Loucy (cell line): ENCODE measurements at regions not wholly inside any gene's neighbourhood (a gene's known extent, or its start where the extent isn't known, plus 50 kb on each side); places are given as distances from the start of the nearest gene placed in this dataset.

Source experiments
- H2AFZ ChIP-seq: fragments of 200-600 bp; sonication (generic); 2 replicates; pipeline ENCODE4 v1.6.0; 2016; ENCODE audit warnings: antibody characterized with exemption, mild to moderate bottlenecking, low read length, moderate library complexity
- H3F3A ChIP-seq: fragments of 200-600 bp; 2 replicates; pipeline ENCODE4 v1.6.0; 2016; ENCODE audit warnings: antibody characterized with exemption, low read depth, mild to moderate bottlenecking
- H3K27me3 ChIP-seq: fragments of 200-600 bp; sonication (generic); 2 replicates; pipeline ENCODE4 v1.6.1; 2014; ENCODE audit warnings: low read length, mild to moderate bottlenecking; ENCODE audit not compliant: insufficient read depth, poor library complexity, severe bottlenecking
- H3K36me3 ChIP-seq: fragments of 200-600 bp; sonication (generic); 2 replicates; pipeline ENCODE4 v1.6.1; 2016; ENCODE audit warnings: low read length; ENCODE audit not compliant: insufficient read depth
- H3K4me1 ChIP-seq: fragments of 200-600 bp; sonication (generic); 2 replicates; pipeline ENCODE4 v1.5.1; 2014; ENCODE audit warnings: low read length, mild to moderate bottlenecking; ENCODE audit not compliant: insufficient read depth, poor library complexity, severe bottlenecking
- H3K4me2 ChIP-seq: fragments of 200-600 bp; sonication (generic); 2 replicates; pipeline ENCODE4 v1.6.0; 2014; ENCODE audit warnings: antibody characterized with exemption, low read length, low read depth, mild to moderate bottlenecking; ENCODE audit not compliant: poor library complexity, severe bottlenecking
- H3K4me3 ChIP-seq: fragments of 200-600 bp; sonication (generic); 2 replicates; pipeline ENCODE4 v1.5.1; 2014; ENCODE audit warnings: low read length, mild to moderate bottlenecking, mixed read lengths; ENCODE audit not compliant: poor library complexity, severe bottlenecking
- H3K79me2 ChIP-seq: fragments of 200-600 bp; sonication (generic); 2 replicates; pipeline ENCODE4 v1.6.1; 2014; ENCODE audit warnings: low read length; ENCODE audit not compliant: insufficient read depth
- H3K9ac ChIP-seq: fragments of 200-600 bp; sonication (generic); 2 replicates; pipeline ENCODE4 v1.6.0; 2014; ENCODE audit warnings: mild to moderate bottlenecking, low read depth, low read length, moderate library complexity; ENCODE audit not compliant: poor library complexity, severe bottlenecking
- H3K9me2 ChIP-seq: fragments of 200-600 bp; sonication (generic); replicated peaks from 2 replicates; pipeline ENCODE4 v1.6.1; 2016; ENCODE audit warnings: low read depth, low read length, mixed read lengths
- H3K9me3 ChIP-seq: fragments of 200-600 bp; sonication (generic); 2 replicates; pipeline ENCODE4 v1.6.1; 2014; ENCODE audit warnings: mild to moderate bottlenecking, antibody characterized with exemption, low read length, low read depth; ENCODE audit not compliant: insufficient read depth
- H4K20me1 ChIP-seq: fragments of 200-600 bp; sonication (generic); 2 replicates; pipeline ENCODE4 v1.6.0; 2014; ENCODE audit warnings: antibody characterized with exemption, low read length, mild to moderate bottlenecking; ENCODE audit not compliant: insufficient read depth, poor library complexity, severe bottlenecking
- CTCF ChIP-seq: fragments of 200-600 bp; sonication (generic); conservative IDR thresholded peaks from 2 replicates; pipeline ENCODE4 v1.5.1; 2014; ENCODE audit warnings: mild to moderate bottlenecking, antibody characterized with exemption, low read length
- EZH2phosphoT487 ChIP-seq: fragments of 200-600 bp; IDR thresholded peaks from 2 replicates; pipeline ENCODE4 v1.6.1; 2018; ENCODE audit warnings: antibody characterized with exemption, mild to moderate bottlenecking, moderate library complexity, borderline replicate concordance

GRCh38 chr18:41558715-41559114, 396.3 kb upstream of the PIK3C3 start:
- H3K79me2 ChIP-seq: no peaks in the 10 kb centered on the region
- H3K9me2 ChIP-seq: no peaks in the 10 kb centered on the region
- H3F3A ChIP-seq: no peaks in the 10 kb centered on the region
- no peak overlapping the region for H3K4me3 ChIP-seq
- no peaks in the 10 kb centered on the region for H3K4me1 ChIP-seq
- H3K9ac ChIP-seq: no peak overlapping the region
- H3K36me3 ChIP-seq: no peaks in the 10 kb centered on the region
- H3K9me3 ChIP-seq: no peaks in the 10 kb centered on the region
- no peaks in the 10 kb centered on the region for H3K27me3 ChIP-seq
- TF ChIP-seq CTCF: no peak
- TF ChIP-seq EZH2phosphoT487: no peak
- no peaks in the 10 kb centered on the region for H4K20me1 ChIP-seq
- H2AFZ ChIP-seq: no peak overlapping the region
- H3K4me2 ChIP-seq: no peak overlapping the region

GRCh38 chr18:41553716-41554115, 401.3 kb upstream of the PIK3C3 start:
- no peaks in the 10 kb centered on the region for H3F3A ChIP-seq
- H3K9me2 ChIP-seq: no peaks in the 10 kb centered on the region
- H4K20me1 ChIP-seq: no peaks in the 10 kb centered on the region
- no peak for TF ChIP-seq EZH2phosphoT487
- no peak for TF ChIP-seq CTCF
- no peaks in the 10 kb centered on the region for H3K79me2 ChIP-seq
- no peaks in the 10 kb centered on the region for H3K9me3 ChIP-seq
- H3K4me2 ChIP-seq: no peak overlapping the region
- H3K4me3 ChIP-seq: no peak overlapping the region
- H3K36me3 ChIP-seq: no peaks in the 10 kb centered on the region
- no peaks in the 10 kb centered on the region for H3K27me3 ChIP-seq
- H3K4me1 ChIP-seq: no peaks in the 10 kb centered on the region
- no peak overlapping the region for H3K9ac ChIP-seq
- H2AFZ ChIP-seq: no peak overlapping the region

- Histone ChIP-seq H3K4me1 (no peaks in the 10 kb centered on the region), H3K9me3 (no peaks in the 10 kb centered on the region), H4K20me1 (no peaks in the 10 kb centered on the region), H3K4me3 (no peak overlapping the region), H3K9ac (no peak overlapping the region), H3K27me3 (no peaks in the 10 kb centered on the region), H3K4me2 (no peak overlapping the region), H3K9me2 (no peaks in the 10 kb centered on the region), H3K36me3 (no peaks in the 10 kb centered on the region), H3K79me2 (no peaks in the 10 kb centered on the region), H2AFZ (no peak overlapping the region), H3F3A (no peaks in the 10 kb centered on the region)
- TF ChIP-seq CTCF (no peak), EZH2phosphoT487 (no peak)
Observed at GRCh38 chr18:41548521-41549260, 406.3 kb upstream of the PIK3C3 start.
